NCI-H2196 (cell line): ENCODE measurements at regions not wholly inside any gene's neighbourhood (a gene's known extent, or its start where the extent isn't known, plus 50 kb on each side); places are given as distances from the start of the nearest gene placed in this dataset.

Experiments used
- DNase-seq: peaks from one replicate; lab custom pipeline; 2025; ENCODE audit not compliant: unreplicated experiment; lab: John Stamatoyannopoulos, UW

DNA sequence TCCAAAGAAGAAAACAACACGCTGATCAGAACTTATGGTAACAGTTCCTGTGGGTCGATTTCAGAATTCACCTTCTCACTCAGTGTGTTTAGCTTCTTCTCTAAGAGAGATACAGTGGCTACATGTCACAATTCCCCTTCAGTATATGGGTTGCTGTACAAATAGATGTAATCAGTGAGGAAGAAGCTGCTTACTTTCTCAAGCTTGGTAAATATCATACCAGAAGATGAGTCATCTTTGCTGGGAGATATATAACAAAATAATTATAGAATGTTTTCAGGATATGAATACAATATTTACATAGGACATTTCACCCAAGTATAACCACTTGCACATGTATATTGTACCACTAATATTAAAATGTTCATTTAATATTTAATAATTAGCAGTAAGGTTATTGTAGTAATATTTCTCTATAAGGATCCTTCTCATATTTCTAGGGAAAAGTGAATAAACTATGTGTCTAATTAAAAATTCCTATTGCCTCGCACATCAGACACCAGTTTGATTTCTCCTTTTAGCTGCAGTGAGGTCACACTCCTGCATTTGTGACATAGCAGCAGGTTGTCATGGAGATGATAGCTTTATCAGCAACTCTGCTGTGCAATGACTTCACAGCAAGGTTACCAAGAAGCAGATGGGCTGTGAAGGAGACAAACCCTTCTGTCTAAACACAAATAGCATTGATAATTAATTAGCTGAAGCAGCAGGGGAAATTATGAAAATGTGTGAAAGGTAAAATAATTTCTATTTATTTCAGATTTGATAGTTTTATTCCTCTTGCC is 211.4 kb downstream of the TUSC7 start:
- no peak for DNase-seq

DNA sequence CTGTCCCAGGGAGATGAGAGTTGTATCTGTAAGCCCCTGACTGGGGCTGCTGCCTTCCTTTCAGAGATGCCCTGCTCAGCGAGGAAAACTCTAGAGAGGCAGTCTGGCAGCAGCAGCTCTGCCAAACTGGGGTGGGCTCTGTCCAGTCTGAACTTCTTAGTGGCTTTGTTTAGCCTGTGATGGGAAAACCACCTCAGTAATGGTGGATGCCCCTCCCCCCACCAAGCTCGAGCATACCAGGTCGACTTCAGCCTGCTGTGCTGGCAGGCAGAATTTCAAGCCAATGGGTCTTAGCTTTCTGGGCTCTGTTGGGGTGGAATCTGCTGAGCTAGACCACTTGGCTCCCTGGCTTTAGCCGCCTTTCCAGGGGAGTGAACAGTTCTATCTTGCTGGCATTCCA is 218.3 kb downstream of the TUSC7 start:
- no peak for DNase-seq

DNA sequence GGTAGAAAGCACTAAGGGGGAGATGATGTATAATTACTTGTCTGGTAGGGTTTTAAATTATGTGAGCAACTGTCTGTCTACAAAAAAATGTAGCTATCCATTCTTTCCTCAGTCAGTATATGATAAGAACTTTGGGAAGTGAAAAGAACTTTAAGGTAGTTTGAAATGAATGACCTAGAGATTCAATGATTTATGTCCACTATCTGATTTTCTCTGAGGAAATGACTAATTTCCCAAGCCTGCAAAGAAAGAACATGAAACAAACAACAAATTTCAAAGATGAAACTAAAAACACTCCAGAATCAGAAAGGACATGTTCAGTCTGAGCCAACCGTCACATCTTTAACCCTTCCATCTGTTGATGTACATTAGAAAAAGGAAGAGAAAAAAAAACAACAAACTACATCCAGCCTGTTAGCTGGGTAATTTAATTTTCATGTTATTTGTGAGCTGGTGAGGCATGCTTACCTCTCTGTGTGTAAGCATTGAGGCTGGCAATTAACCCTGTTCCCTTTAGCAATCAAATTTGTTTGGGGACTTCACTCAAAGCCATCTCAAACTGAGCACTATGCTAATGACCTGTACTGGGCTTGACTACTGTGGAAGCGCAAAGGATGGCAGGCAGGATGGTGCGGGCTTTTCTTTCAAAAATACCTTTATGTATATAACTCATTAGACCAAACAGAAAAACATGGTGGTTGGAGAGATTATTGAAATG is 220.1 kb downstream of the TUSC7 start:
- DNase-seq = no peak

DNA sequence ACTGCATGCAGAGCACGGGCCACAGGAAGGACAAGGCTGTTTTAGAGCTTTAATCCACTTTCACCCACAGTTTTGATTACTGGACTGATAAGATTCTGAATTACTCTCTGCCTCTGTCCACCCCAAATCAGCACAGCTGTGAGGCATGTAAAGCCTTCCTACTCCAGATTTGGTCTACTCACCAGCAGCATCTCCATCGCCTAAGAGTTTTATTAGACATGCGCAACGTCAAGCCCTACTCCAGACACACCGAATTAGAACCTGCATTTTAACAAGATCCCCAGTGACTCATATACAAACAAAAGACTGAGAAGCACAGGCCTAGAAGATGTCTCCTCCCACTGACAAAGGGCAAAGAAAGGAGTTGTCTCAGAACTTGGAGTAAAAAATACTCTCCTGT is 221.2 kb downstream of the TUSC7 start:
- no peak for DNase-seq

DNA sequence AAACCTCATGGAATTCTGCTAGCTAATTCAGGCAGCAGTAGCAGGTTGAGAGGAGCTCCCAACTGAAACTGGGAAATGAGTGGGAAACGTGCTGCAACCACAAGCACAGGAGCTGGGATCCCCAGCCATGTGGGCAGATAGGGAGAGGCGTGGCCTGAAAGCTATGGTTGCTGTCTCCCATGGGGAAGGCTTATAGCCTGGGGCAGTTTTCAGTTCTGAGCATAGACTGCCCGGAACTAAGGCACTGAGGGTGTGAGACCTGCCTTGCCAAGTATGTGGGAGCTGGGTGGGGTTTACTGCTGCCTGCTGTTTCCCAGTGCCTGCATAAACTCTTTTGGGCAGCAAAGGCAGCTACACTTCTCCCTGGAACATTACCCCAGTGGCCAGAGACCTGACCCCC is 229.5 kb downstream of the TUSC7 start:
- no peak for DNase-seq

DNA sequence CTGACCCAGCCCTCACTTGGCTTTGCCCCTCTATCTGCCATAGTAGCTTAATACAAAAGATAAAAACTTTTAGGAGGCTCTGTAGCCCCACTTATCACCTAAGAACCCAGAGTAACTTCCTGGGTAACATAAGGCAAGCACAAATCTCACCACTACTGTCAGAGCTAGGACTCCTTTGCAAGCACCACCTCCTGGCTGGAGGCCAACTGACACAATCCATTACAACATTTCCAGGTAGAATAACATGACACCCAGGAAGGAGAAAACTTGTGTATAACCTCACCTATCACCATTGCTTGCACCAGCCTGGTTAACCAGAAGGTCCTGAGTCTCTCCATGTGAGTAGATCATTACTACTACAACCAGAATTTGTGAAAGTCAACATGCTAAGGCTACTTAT is 230.0 kb downstream of the TUSC7 start:
- DNase-seq = no peak

DNA sequence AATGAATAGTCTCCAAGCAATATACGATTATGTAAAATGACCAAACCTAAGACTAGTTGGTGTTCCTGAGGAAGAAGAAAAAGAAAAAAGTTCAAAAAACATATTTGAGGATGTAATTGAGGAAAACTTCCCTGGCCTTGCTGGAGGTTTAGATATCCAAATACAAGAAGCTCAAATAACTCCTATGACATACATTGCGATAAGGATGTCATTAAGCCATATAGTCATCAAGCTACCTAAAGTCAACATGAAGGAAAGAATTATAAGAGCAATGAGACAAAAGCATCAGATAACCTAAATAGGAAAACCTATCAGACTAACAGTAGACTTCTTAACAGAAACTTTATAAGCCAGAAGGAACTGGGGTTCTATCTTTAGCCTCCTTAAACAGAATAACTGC is 231.1 kb downstream of the TUSC7 start:
- DNase-seq = no peak

DNA sequence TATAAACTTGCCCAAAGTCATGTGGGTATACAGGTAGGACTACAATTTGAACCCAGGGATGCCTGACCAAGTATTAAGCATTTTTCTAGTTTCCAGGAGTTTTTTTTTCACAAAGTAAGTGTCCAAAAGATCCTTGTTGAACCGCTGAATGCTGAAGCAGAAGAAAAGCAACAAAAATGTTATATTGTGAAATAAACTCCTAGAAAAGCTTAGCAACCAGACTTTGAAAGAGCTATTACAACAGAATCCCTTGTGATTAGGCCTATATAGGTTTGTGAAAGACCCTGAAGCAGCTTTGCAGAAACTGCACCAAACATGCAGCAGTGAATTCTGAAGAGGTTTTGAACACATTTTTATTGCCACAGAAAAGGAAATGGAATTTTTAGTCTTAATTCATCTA is 236.8 kb downstream of the TUSC7 start:
- no peak for DNase-seq

DNA sequence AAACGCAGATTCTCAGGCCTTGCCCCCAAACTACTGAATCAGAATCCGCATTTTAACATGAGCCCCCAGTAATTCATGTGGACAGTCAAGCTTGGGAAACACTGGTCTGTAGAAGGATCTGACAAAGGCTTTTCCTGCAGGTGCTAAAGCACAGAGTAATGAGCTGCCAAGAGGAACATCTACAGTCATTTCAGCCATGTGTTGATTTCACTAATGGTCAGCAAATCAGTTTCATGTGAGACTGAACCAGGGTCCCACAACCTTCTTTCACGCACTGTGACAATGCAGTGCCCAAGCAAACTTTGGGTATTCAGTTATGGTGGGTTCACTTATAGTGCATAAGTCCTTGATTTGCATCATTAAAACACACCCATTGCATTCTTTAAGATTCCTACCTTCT is 237.6 kb downstream of the TUSC7 start:
- no peak for DNase-seq

DNA sequence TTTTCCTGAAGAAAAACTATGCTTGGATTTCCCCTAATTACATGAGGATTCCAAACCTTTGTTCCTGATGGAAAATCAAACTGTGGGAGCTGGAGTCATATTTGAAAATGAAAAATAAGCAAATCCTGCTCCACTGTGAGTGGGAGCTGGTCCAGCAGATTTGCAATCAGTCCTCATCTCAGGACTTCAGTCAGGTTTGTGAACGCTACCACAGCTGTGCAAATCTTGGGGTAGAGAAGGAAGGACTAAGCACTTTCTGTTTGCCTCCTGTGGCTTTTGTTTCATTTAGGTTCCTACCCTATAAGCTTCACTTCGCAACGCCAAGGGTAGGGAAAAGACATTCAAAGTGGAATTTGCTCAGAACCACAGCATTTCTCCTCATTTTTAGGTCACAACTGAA is 238.2 kb downstream of the TUSC7 start:
- no peak for DNase-seq

DNA sequence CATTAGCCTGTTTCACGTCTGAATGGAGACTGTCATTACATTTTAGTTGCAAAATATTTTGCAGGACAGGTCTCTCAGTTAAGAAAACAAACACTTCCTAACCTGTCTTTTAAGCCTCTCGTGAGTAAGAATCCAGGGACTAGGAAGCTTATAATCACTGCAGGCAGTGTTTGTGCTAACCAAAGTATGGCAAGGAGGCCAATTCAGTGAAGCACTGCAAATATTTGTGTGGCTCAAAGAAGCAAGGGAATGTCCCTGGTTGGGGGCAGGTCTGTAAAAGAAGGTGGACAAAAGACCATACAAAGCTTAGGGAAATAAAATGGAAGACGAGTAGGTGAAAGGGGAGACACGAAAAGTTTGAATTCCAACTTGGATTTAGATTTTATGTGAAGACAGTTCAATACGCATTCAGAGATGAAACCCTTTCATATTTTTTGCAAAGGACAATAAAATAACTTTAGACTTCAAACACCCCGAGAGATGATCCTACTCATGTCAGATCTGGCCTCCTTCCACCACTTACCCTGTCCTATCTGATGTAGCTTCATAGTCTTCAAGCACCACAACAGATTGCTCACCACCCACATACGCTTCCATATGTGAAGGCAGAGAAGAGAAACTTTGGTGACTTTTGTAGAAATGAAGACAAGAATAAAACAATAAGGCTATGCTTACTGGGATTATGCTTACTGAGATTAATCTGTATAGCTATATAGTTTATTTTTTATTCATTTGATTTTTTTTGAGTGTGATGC is 240.9 kb downstream of the TUSC7 start:
- DNase-seq = no peak

DNA sequence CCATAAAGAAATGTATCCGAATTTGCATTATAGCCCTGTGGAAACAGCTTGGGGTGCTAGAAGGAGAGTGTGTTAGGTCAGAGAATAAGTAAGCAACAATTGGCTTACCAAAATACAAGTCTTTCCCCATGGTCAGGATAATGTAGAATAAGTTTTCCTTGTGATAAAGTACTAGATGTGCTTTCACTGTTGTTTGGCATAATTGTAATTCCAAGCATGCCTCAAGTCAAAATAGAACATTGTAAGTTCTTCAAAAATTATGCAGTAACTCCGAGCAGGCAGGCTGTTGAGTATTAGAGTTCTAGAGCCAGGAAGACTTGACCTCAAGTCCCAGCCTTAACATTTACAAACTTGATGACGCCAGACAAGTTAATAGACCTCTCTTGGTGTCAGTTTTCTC is 242.0 kb downstream of the TUSC7 start:
- no peak for DNase-seq

DNA sequence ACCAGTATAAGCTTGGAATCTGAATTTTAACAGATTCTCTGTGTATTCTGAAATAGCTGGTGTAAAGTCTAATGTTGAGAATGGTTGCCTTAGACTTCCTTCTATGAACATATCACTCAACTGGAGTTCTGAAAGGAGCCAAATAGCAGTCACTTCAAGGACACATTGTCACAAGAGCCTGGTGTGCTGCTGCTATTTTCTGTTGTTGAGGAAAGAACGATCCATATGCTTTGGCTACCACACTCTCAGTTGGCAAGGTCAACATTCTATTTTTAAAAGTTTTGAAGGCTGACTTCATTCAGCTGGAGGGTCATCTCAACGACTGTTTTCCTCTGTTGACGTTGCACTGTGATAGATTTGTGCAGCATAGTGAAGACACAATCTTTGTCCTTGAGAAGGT is 248.7 kb downstream of the TUSC7 start:
- DNase-seq = no peak

DNA sequence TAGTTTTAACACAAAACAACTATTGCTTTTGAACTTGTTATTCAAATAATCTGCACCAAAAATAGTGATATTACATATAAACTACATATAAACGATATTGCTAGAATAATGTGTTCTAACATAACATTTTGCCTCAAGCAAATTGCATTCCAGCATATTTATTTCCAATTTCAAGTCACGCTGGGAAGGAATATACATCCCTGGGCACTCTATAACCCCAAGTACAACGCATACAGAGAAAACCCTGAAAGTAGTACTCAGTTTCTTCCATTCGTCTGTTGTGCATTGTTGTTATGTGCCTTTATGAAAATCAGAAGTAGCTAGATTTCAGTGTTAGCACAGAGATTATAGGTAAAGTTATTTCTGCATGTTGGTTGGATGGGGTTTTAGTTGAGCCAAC is 251.5 kb downstream of the TUSC7 start:
- no peak for DNase-seq

DNA sequence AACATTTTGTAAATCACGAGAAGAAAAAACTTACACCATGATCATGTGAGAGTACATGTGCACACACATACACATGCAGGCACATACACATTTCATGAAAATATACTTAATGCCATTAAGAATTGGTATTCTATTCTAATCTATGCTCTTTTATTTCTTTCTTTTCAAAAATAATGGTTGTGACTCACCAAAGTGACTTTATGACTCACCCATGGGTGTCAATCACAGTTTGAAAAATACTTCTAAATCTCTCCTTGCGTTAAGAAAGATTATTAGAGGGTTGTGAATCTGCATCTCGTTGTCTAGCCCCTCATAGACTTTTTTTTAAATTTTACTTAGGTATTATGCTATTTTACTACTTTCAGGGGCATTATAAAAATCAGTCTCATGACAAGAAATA is 254.2 kb downstream of the TUSC7 start:
- DNase-seq = no peak

DNA sequence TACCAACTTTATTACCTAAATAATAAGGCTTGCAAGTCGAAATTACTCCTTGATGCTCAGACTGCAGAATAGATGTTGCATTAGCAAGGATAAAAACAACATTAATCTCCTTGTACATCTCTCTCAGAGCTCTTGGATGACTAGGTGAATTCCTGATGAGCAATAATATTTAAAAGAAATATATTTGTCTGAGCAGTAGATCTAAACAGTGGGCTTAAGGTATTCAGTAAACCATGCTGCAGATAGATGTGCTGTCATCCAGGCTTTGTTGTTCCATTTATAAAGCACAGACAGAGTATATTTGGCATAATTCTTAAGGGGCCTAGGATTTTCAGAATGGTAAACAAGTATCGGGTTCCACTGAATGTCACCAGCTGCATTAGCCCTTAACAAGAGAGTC is 257.1 kb downstream of the TUSC7 start:
- no peak for DNase-seq

DNA sequence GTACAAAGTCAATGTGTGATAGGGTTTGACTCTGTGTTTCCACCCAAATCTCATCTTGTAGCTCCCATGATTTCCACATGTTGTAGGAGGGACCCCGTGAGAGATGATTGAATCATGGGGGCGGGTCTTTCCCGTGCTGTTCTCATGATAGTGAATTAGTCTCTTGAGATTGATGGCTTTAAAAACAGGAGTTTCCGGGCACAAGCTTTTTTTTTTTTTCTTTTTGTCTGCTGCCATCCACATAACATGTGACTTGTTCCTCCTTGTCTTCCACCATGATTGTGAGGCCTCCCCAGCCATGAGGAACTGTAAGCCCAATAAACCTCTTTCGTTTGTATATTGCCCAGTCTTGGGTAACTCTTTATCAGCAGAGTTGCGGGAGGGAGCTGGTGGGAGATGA is 259.6 kb downstream of the TUSC7 start:
- no peak for DNase-seq

DNA sequence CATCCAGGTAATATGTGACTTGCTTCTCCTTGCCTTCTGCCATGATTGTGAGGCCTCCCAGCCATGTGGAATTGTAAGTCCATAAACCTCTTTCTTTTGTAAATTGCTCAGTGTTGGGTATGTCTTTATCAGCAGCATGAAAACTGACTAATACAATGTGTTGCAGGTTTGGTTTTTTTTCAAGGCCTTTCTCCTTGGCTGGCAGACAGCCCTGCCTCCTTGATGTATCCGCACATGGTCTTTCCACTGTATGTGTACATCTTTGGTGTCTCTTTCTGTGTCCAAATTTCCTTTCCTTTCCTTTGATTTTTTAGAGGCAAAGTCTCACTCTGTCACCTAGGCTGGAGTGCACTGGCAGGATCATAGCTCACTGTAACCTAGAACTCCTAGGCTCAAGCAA is 260.1 kb downstream of the TUSC7 start:
- no peak for DNase-seq

DNA sequence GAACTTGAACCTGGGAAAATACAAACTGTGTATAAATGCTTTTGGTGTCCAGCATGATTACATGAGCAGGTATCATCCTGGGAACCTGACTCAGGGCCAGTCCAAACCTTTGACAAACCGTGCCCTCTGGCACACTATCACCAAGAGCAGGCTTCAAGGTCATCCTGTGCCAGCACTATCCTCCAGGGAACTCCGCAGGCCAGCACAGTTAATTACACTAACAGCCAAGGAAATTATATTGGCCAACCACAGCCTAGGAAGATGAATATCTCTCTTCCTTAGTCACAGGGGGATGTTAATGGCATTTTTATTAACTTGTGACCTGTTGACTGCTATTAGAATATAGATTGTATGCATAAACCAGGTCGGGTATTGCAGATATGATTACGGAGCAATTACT is 262.0 kb downstream of the TUSC7 start:
- no peak for DNase-seq

DNA sequence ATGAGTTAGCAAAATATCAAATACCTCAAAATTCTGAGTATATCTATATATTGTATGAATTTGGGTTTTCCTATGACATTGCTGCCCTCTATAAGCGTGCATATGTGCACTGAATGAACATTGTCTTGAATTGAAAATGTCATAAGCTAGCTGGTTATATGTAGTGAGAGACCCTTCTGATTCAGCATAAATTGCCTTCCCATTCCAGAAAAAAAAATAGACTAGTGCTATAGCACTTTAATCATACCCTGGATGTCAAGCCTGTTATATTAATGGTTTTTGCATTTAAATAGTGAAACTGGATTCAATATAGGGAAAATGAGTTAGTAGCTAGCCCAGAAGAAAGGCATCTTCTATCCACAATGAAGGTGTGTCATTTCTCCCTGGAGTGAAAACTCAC is 265.1 kb downstream of the TUSC7 start:
- DNase-seq = no peak

DNA sequence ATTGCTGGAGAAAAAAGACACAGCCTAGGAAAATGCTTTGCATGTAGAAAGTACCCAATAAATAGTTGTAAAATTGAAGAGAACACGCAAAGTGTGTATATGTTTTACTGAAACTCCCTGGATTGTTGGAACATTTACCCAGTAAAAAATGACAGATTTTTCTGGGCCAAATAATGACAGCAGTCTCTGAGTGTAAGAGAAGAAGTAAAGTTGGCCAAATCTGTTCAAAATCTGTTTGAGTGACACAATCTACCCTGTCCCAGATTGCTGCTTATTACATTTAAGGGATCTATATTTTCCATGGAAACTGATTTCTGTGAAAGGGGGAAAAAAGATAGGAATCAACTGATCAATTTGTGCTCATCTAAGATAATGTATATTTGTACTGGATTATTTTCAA is 267.9 kb downstream of the TUSC7 start:
- no peak for DNase-seq

DNA sequence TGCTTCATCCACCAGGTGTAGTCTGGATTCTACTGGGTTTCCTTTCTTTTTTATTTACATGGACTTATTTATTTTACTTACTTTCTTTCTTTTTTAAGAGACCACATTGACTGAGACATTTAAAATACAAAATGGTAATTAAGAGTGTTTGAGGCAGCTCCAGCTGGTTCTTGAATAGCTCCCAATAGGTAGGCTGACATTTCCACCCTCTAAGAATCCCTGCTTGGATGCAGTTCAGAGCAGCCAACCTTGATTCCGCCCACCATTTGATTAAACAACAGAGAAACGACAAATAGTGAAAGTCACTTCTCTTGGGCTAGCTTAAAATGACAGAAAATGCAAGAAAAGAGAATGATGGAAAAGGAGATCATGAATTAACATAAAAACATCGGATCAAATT is 270.5 kb downstream of the TUSC7 start:
- DNase-seq = no peak
